Activated T-helper 1 cell treated with anti-CD3 and anti-CD28 coated beads, Interleukin-12 subunit alpha, Interleukin-12 subunit beta, Interleukin-2, Interleukin-4 antibody, amounts not matched to agents 30 ng/mL and 10 ng/mL and 1 ng/mL, durations not matched to agents 14 hours and 24 hours and 36 hours (primary cell): ENCODE measurements at regions not wholly inside any gene's neighbourhood (a gene's known extent, or its start where the extent isn't known, plus 50 kb on each side); places are given as distances from the start of the nearest gene placed in this dataset.

Source experiments
- DNase-seq: peaks from one replicate; pipeline ENCODE4 v3.0.0; 2021; ENCODE audit warnings: low spot score
- H3K27ac Mint-ChIP-seq: one replicate; pipeline ENCODE4 v1.8.0; 2021; ENCODE audit warnings: mild to moderate bottlenecking, mixed read lengths
- H3K27me3 Mint-ChIP-seq: one replicate; pipeline ENCODE4 v1.8.0; 2022; ENCODE audit warnings: mild to moderate bottlenecking, moderate library complexity, mixed read lengths; ENCODE audit not compliant: insufficient read depth
- H3K36me3 Mint-ChIP-seq: one replicate; pipeline ENCODE4 v1.8.0; 2021; ENCODE audit warnings: low read depth, mixed read lengths
- H3K4me1 Mint-ChIP-seq: one replicate; pipeline ENCODE4 v1.8.0; 2021; ENCODE audit warnings: low read depth, mixed read lengths
- H3K4me3 Mint-ChIP-seq: one replicate; pipeline ENCODE4 v1.8.0; 2021; ENCODE audit warnings: mild to moderate bottlenecking, moderate library complexity, mixed read lengths
- H3K9me3 Mint-ChIP-seq: one replicate; pipeline ENCODE4 v1.8.0; 2021; ENCODE audit warnings: mixed read lengths
- intact Hi-C: fragments of 100-400 bp; cut with micrococcal nuclease; formaldehyde crosslinking; loops from one replicate; pipeline ENCODE4 v1.15.1; 2024

DNA sequence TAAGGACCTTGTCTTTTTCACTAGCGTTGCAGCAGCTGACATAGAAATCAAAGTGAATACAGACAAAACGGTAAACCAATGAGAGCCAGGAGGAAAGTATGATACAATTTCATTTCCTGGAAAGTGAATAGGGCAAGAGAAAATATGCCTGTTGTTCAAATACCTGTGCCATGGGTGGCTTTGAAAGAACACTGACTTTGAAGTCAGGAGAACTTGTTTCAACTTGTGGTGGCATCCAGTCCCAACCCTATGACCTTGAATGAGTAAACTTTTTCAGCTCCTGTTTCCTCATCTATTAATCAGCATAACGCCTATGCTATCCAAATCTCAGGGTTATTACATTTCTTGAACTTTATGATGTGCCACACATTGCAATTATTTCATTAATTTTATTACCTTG is 173.7 kb upstream of the HS3ST3A1 start:
- Mint-ChIP-seq H3K4me1 (no peaks in the 10 kb centered on the region), H3K36me3 (peaks cover 1% of the 10 kb centered on the region), H3K27me3 (peaks cover 1% of the 10 kb centered on the region), H3K9me3 (peaks cover 17% of the 10 kb centered on the region), H3K27ac (no peak overlapping the region), H3K4me3 (no peak overlapping the region)
- intact Hi-C loops, result no loop called here
- DNase-seq, result no peak

DNA sequence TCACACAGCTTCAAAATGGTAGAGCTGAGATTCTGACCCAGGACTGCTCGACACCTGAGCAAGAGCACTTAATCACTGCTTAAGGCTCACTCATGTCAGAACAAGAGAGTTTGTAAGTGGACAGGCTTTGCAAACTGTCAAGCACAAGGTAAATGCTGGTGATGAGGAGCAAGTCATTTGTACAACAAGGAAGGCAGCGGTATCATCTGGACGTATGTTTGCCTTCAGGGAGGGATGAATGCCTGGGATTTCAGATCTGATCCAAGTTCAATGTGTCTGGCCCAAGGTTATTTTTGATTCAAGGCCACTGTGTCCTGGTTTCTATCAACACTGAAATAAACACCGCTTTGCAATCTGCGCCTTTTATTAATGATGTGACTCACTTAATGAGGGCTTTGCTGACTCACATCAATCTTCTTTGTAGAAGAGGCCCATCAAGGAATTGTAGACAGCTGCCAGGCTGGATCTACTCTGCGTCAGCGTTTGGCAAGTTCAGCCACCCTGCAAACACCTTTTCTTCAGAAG is 174.4 kb upstream of the HS3ST3A1 start:
- no peak overlapping the region for H3K27ac Mint-ChIP-seq
- H3K4me1 Mint-ChIP-seq, result no peaks in the 10 kb centered on the region
- no peak overlapping the region for H3K4me3 Mint-ChIP-seq
- H3K27me3 Mint-ChIP-seq, result peaks cover 1% of the 10 kb centered on the region
- intact Hi-C loops, result no loop called here
- DNase-seq, result no peak
- H3K36me3 Mint-ChIP-seq, result peaks cover 1% of the 10 kb centered on the region
- H3K9me3 Mint-ChIP-seq, result peaks cover 12% of the 10 kb centered on the region

DNA sequence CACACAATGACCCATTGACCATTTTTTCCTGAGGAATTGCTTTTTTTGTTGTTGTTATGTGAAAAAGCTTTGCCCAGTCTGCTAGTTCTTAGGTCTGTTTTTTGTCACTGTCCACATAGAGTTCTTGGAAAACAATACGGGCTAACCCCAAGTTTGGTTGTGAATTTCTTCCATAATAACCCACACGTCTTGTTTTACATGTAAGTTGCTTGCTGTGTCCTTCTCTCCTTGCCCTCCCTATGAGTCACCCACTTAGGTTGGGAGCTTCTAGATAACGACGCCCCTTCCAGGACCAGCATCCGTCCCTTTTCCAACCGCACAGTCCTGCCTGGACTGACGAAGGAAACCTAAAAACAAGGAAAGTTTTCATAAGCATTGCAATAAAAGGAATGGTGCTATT is 175.3 kb upstream of the HS3ST3A1 start:
- Mint-ChIP-seq H3K36me3 (peaks cover 1% of the 10 kb centered on the region), H3K4me3 (no peak overlapping the region), H3K4me1 (no peaks in the 10 kb centered on the region), H3K27ac (no peak overlapping the region), H3K9me3 (peaks cover 8% of the 10 kb centered on the region), H3K27me3 (peaks cover 1% of the 10 kb centered on the region)
- no peak for DNase-seq
- intact Hi-C loops, result no loop called here

DNA sequence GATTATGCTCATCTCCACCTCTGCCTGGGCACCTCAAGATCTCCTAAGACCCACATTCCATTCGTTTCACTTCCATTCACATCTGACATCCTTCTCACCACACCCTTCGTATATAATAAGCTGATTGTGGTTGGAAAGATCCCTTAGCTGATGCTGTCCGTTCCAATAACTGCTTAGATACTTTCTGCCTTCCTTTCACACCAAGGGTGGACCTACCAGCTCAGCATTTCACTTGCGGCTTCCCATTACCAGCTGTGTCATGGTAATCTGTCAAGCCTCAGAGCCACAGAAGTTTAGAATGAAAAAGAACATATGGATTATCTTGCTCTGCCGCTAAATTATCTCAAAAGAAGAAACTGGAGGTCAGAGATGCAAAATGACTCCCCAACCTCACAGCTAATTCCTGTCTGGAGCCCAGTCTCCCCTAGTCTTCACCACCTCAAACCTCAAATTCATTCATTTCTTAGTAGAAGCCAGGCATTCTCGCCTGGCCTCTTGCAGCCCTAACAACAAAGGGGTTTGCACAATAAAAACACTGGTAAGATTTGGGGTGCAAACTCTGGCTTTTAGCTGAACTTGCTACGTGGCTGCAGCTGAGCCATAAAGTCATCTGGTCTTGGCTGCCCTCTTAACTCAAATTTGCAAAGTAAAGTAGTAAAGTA is 182.8 kb upstream of the HS3ST3A1 start:
- Mint-ChIP-seq H3K4me3 (no peak overlapping the region), H3K36me3 (no peaks in the 10 kb centered on the region), H3K4me1 (no peaks in the 10 kb centered on the region), H3K27me3 (no peaks in the 10 kb centered on the region), H3K9me3 (peaks cover 2% of the 10 kb centered on the region), H3K27ac (no peak overlapping the region)
- DNase-seq, result no peak
- intact Hi-C loops, result no loop called here

DNA sequence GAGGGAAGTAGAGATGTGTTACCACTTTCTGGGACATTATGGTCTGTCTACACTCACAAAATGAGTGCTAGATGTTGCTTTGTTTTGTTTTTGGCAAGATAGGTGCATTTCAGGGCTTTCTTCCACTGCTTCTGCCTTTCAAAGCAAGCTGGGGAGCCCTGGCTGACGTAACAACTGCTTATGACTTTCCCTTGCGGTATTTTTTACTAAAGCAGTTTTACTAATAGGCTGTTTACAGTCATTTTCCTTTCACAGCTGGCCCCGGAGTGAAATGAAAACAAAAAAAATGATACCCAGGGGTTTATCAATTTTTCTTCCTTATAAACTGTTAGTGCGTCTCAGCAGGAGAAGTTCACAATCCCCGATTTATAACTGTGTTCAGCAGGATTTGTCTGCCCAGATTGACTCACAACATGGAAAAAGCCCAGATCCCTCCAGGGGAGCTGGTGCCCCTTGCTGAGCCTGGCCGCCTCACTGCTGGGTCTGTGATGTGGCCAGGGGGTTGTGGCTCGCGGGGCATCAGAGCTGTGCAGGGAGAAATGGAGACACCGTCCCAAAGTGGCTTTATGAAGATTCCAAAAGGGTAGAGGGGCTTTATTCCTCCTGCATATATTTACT is 184.4 kb upstream of the HS3ST3A1 start:
- Mint-ChIP-seq H3K4me3 (no peak overlapping the region), H3K9me3 (no peaks in the 10 kb centered on the region), H3K36me3 (no peaks in the 10 kb centered on the region), H3K27me3 (no peaks in the 10 kb centered on the region), H3K4me1 (no peaks in the 10 kb centered on the region), H3K27ac (no peak overlapping the region)
- intact Hi-C loops, result no loop called here
- DNase-seq, result no peak

DNA sequence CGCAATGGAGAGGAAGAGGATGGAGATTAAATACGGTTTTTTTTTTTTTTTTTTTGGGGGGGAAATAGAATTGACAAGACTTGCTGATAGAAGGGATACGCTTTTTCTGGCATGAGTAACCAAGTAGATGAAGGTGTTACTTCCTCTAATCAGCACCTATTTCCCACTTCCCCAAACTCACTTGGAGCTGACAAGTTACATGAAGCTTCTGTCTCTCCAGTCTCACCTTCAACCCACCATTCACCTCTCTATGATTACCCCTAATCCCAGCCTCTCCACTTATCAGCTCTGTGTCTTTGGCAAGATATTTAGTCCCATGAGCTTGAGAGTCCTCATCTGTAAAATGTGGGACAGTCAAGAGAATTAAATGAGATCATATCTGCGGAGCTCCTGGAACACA is 185.9 kb upstream of the HS3ST3A1 start:
- Mint-ChIP-seq H3K4me1 (no peaks in the 10 kb centered on the region), H3K27ac (no peak overlapping the region), H3K4me3 (no peak overlapping the region), H3K9me3 (no peaks in the 10 kb centered on the region), H3K36me3 (no peaks in the 10 kb centered on the region), H3K27me3 (no peaks in the 10 kb centered on the region)
- DNase-seq, result no peak
- intact Hi-C loops, result no loop called here

DNA sequence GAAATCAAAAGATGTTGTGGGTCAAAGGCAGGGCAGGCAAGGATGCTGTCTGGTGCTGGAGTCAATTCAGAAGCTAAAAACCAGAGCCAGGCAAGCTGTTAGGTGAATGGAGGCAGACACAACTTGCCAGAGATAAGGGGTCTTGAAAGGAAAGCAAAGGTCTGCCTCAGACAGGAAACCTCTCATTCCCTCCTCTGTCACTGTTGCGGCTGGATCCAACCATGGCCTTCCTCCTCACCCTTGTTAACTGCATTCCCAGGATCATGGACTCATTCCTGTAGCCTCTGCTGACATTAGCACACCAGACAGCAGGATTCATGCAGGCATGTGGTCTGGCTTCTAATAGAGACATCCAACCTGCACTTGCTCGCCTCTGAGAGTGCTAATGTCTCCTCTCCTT is 186.7 kb upstream of the HS3ST3A1 start:
- no peaks in the 10 kb centered on the region for H3K27me3 Mint-ChIP-seq

DNA sequence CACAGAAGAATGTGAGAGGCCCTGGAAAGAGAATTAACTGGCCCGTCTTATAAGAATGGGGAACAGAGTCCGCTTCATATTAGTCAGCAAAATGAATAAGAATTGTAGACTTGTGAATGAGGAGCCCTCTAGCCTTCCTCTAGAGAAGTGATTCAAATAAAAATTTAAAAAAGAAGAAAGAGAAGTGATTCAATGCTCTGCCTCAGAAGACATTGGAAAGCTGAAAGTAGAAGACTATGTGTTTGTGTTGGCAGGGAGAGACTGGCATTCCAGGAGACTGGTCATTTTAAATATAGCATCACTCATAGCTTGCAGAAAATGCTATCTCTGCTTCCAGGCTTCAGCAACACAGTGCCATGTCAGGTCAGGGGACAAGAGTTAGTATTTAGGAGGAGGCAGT is 190.6 kb upstream of the HS3ST3A1 start:
- intact Hi-C loops, result no loop called here
- no peak overlapping the region for H3K27ac Mint-ChIP-seq
- DNase-seq, result no peak
- no peaks in the 10 kb centered on the region for H3K27me3 Mint-ChIP-seq
- H3K9me3 Mint-ChIP-seq, result no peaks in the 10 kb centered on the region
- no peaks in the 10 kb centered on the region for H3K36me3 Mint-ChIP-seq
- no peak overlapping the region for H3K4me3 Mint-ChIP-seq
- no peaks in the 10 kb centered on the region for H3K4me1 Mint-ChIP-seq

More for the DNA sequence above, 186.7 kb upstream of the HS3ST3A1 start:
- no peak overlapping the region for H3K4me3 Mint-ChIP-seq
- DNase-seq, result no peak
- H3K27ac Mint-ChIP-seq, result no peak overlapping the region
- no peaks in the 10 kb centered on the region for H3K4me1 Mint-ChIP-seq
- intact Hi-C loops, result no loop called here
- no peaks in the 10 kb centered on the region for H3K9me3 Mint-ChIP-seq
- no peaks in the 10 kb centered on the region for H3K36me3 Mint-ChIP-seq

DNA sequence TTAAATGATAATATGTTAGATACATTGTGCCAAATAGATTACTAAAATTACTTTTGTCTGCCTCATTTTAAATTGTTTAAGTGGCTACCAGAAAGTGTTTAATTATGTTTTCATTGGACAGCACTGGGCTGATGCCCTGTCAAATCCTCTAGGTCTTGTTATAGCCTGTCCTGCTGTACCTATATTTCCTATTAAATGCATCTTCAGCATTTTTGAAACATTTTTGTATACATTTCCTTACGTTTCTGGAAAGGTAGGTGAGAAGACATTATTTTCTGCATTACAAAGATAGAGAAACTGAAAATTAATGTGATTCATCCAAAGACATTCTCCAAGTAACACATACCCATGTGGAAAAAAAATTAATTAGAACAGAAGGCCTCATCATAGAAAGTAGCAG is 192.2 kb upstream of the HS3ST3A1 start:
- Mint-ChIP-seq H3K4me3 (no peak overlapping the region), H3K36me3 (no peaks in the 10 kb centered on the region), H3K4me1 (no peaks in the 10 kb centered on the region), H3K9me3 (no peaks in the 10 kb centered on the region), H3K27me3 (no peaks in the 10 kb centered on the region), H3K27ac (no peak overlapping the region)
- intact Hi-C loops, result no loop called here
- no peak for DNase-seq

DNA sequence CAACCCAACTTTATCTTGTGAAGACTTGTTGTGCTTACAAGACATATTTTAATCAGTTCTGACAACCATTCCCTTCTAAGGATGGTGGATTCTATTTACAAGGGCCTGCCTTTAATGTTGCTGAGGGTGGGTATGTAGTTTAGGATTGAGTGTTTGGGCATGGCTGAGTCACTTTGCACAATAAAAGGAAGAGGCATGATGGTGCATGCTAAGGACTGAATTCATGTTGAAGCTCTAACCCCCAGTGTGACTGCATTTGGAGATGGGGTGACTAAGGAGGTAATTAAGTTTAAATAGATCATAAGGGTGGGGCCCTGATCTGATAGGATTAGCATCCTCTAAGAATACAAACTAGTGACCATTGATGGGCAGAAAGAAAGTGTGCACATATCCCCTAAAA is 196.1 kb upstream of the HS3ST3A1 start:
- no peaks in the 10 kb centered on the region for H3K36me3 Mint-ChIP-seq
- no peaks in the 10 kb centered on the region for H3K9me3 Mint-ChIP-seq
- no peak for DNase-seq
- no peak overlapping the region for H3K4me3 Mint-ChIP-seq
- H3K27me3 Mint-ChIP-seq, result no peaks in the 10 kb centered on the region
- no peak overlapping the region for H3K27ac Mint-ChIP-seq
- H3K4me1 Mint-ChIP-seq, result no peaks in the 10 kb centered on the region
- intact Hi-C loops, result no loop called here

DNA sequence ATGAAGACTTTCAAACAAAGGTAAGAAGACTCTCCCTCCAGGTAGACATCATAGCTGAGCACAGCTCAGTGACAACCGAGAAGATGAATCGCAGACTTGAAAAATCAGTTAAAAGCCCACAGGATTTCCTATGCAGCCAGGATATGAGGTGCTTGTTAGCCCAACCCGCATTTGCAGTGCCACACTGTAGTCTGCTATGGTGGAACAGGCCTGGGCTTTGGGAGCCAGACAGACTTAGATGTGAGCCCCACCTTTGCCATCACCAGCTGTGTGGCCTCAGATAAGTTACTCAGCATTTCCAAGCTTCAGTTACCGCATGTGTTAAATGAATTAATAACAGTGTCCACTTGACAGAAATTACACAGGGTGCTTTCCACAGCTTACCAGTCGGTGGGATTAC is 204.4 kb upstream of the HS3ST3A1 start:
- Mint-ChIP-seq H3K36me3 (peaks cover 4% of the 10 kb centered on the region), H3K4me3 (no peak overlapping the region), H3K4me1 (peaks cover 5% of the 10 kb centered on the region), H3K27ac (no peak overlapping the region), H3K9me3 (peaks cover 6% of the 10 kb centered on the region), H3K27me3 (no peaks in the 10 kb centered on the region)
- intact Hi-C loops, result no loop called here
- DNase-seq, result no peak

DNA sequence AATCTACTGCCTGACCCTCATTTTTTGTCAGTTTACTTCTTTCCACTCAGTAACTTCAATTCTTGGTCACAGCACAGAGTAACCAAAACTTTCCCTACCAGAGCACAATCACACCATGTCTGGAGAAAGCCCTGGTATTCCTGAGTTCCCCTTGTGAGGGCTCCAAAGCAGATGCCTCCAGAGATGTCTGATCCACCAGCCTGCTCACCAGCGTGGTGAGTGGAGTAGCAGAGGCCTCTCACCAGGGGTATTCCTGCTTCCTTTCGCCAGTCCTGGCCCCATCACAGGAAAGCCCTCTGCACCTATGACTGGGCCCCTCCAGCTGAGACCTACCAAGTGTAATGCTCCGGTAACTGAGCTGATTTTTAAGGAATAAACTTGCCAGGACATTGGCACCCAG is 205.4 kb upstream of the HS3ST3A1 start:
- H3K4me1 Mint-ChIP-seq, result peaks cover 5% of the 10 kb centered on the region
- H3K27ac Mint-ChIP-seq, result no peak overlapping the region
- intact Hi-C loops, result no loop called here
- no peak for DNase-seq
- H3K4me3 Mint-ChIP-seq, result no peak overlapping the region
- no peaks in the 10 kb centered on the region for H3K27me3 Mint-ChIP-seq
- H3K36me3 Mint-ChIP-seq, result peaks cover 4% of the 10 kb centered on the region
- H3K9me3 Mint-ChIP-seq, result peaks cover 6% of the 10 kb centered on the region

DNA sequence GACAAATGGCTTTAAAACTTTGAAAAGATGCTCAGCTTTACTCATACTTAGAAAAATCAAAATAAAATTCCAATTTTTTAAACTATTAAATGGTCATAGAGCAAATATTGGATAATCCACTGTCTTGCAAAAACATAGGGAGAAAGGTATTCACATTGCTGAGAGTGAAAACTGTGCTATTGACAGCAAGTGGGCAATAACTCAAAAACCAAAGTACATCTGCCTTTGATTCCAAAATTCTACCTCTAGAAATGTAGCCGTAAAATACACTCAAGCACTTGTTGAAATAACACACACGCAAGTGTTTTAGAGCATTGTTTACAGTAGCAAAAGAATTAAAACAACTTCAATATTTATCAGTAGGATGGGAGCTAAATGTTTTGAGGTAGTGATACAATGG is 210.6 kb upstream of the HS3ST3A1 start:
- Mint-ChIP-seq H3K27me3 (no peaks in the 10 kb centered on the region), H3K36me3 (peaks cover 4% of the 10 kb centered on the region), H3K27ac (no peak overlapping the region), H3K4me1 (no peaks in the 10 kb centered on the region), H3K4me3 (no peak overlapping the region), H3K9me3 (peaks cover 9% of the 10 kb centered on the region)
- intact Hi-C loops, result no loop called here
- no peak for DNase-seq
